ENCODE measurements at regions not wholly inside any gene's neighbourhood (a gene's known extent, or its start where the extent isn't known, plus 50 kb on each side); places are given as distances from the start of the nearest gene placed in this dataset.

GRCh38 chr5:51001227-51001923 is 334.9 kb downstream of the PARP8 start:
- H3K4me1 ChIP-seq (ENCODE audit: insufficient read depth): no peaks in the 10 kb centered on the region
- H3K27ac ChIP-seq: no peak overlapping the region
- H2AFZ ChIP-seq: no peak overlapping the region
- no peaks in the 10 kb centered on the region for H3K9me2 ChIP-seq (replicated peaks; ENCODE audit: insufficient read depth)
- H3K9me3 ChIP-seq (ENCODE audit: low read depth): no peaks in the 10 kb centered on the region
- no peak overlapping the region for H3K4me2 ChIP-seq
- no peak for DNase-seq (ENCODE audit: low spot score)
- no peaks in the 10 kb centered on the region for H3K79me2 ChIP-seq
- no peak overlapping the region for H3K4me3 ChIP-seq
- WGBS (ENCODE audit: low lambda C conversion rate, missing lambda C conversion rate): 73% methylated on average over 4 of the region's 4 CpGs
- TF ChIP-seq EZH2 (IDR thresholded peaks at IDR 0.05; ENCODE audit: borderline replicate concordance): no peak
- no peak for TF ChIP-seq EZH2phosphoT487 (IDR thresholded peaks at IDR 0.05; ENCODE audit: low read depth, severe bottlenecking, unreplicated experiment)
- TF ChIP-seq, protein P1, sequence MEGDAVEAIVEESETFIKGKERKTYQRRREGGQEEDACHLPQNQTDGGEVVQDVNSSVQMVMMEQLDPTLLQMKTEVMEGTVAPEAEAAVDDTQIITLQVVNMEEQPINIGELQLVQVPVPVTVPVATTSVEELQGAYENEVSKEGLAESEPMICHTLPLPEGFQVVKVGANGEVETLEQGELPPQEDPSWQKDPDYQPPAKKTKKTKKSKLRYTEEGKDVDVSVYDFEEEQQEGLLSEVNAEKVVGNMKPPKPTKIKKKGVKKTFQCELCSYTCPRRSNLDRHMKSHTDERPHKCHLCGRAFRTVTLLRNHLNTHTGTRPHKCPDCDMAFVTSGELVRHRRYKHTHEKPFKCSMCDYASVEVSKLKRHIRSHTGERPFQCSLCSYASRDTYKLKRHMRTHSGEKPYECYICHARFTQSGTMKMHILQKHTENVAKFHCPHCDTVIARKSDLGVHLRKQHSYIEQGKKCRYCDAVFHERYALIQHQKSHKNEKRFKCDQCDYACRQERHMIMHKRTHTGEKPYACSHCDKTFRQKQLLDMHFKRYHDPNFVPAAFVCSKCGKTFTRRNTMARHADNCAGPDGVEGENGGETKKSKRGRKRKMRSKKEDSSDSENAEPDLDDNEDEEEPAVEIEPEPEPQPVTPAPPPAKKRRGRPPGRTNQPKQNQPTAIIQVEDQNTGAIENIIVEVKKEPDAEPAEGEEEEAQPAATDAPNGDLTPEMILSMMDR (IDR thresholded peaks at IDR 0.05; ENCODE audit: poor library complexity): no peak
- no peaks in the 10 kb centered on the region for H3K27me3 ChIP-seq
- H4K20me1 ChIP-seq (ENCODE audit: insufficient read depth, poor library complexity, severe bottlenecking): no peaks in the 10 kb centered on the region
- H3K36me3 ChIP-seq (replicated peaks; ENCODE audit: insufficient read depth, low read depth): no peaks in the 10 kb centered on the region

DNA sequence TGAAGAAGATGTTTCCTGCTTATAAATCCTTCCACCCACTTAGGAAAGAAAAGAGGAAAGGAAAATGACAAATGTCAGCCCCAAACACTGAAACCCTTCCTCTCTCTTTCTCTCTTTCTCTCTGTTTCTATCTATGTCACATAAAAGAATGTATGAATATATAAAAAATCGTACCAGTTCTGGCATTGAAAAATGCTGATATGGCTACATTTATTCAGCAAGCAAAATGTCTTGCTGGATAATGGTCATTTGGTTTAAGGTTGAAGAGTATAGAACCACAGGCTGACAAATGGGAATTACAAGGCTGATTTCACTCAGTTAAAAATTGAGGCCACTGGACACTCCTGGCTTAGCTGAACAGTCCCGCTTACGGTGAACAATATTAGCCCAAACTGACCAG is 335.9 kb downstream of the PARP8 start:
- Histone ChIP-seq H3K9me2 (replicated peaks; ENCODE audit: insufficient read depth) (no peaks in the 10 kb centered on the region), H3K79me2 (no peaks in the 10 kb centered on the region), H3K9me3 (ENCODE audit: low read depth) (no peaks in the 10 kb centered on the region), H3K36me3 (replicated peaks; ENCODE audit: insufficient read depth, low read depth) (no peaks in the 10 kb centered on the region), H4K20me1 (ENCODE audit: insufficient read depth, poor library complexity, severe bottlenecking) (no peaks in the 10 kb centered on the region), H2AFZ (no peak overlapping the region), H3K4me1 (ENCODE audit: insufficient read depth) (no peaks in the 10 kb centered on the region), H3K27me3 (no peaks in the 10 kb centered on the region), H3K4me2 (no peak overlapping the region), H3K4me3 (no peak overlapping the region), H3K27ac (no peak overlapping the region)
- TF ChIP-seq EZH2phosphoT487 (IDR thresholded peaks at IDR 0.05; ENCODE audit: low read depth, severe bottlenecking, unreplicated experiment) (no peak), EZH2 (IDR thresholded peaks at IDR 0.05; ENCODE audit: borderline replicate concordance) (no peak)
- TF ChIP-seq, protein P1 (IDR thresholded peaks at IDR 0.05; ENCODE audit: poor library complexity): no peak
- 85% methylated on average over 3 of the region's 3 CpGs for WGBS (ENCODE audit: low lambda C conversion rate, missing lambda C conversion rate)
- DNase-seq (ENCODE audit: low spot score): no peak

- Histone ChIP-seq H3K79me2 (no peaks in the 10 kb centered on the region), H3K4me1 (ENCODE audit: insufficient read depth) (no peaks in the 10 kb centered on the region), H3K9me3 (ENCODE audit: low read depth) (no peaks in the 10 kb centered on the region), H3K4me2 (no peak overlapping the region), H3K27me3 (no peaks in the 10 kb centered on the region), H4K20me1 (ENCODE audit: insufficient read depth, poor library complexity, severe bottlenecking) (no peaks in the 10 kb centered on the region), H2AFZ (no peak overlapping the region), H3K9me2 (replicated peaks; ENCODE audit: insufficient read depth) (no peaks in the 10 kb centered on the region), H3K4me3 (no peak overlapping the region), H3K27ac (no peak overlapping the region), H3K36me3 (replicated peaks; ENCODE audit: insufficient read depth, low read depth) (no peaks in the 10 kb centered on the region)
- no peak for DNase-seq (ENCODE audit: low spot score)
- 96% methylated on average over 2 of the region's 2 CpGs for WGBS (ENCODE audit: low lambda C conversion rate, missing lambda C conversion rate)
- TF ChIP-seq EZH2 (IDR thresholded peaks at IDR 0.05; ENCODE audit: borderline replicate concordance): no peak
- TF ChIP-seq, protein P1 (IDR thresholded peaks at IDR 0.05; ENCODE audit: poor library complexity): no peak
- no peak for TF ChIP-seq EZH2phosphoT487 (IDR thresholded peaks at IDR 0.05; ENCODE audit: low read depth, severe bottlenecking, unreplicated experiment)
These were observed 346.6 kb downstream of the PARP8 start for GRCh38 chr5:51013036-51013435.

Data from hepatocyte (in vitro differentiated cells).